ENCODE measurements at regions not wholly inside any gene's neighbourhood (a gene's known extent, or its start where the extent isn't known, plus 50 kb on each side); places are given as distances from the start of the nearest gene placed in this dataset.

- no peak for TF ChIP-seq CTCF (IDR thresholded peaks at IDR 0.05)
- TF ChIP-seq POLR2A (IDR thresholded peaks at IDR 0.05), result no peak
- Histone ChIP-seq H3K36me3 (no peaks in the 10 kb centered on the region), H3K4me1 (peaks cover 0 to 14% (median 0%) of the 10 kb centered on the region in 3 donors), H3K27me3 (no peaks in the 10 kb centered on the region), H3K9me3 (no peaks in the 10 kb centered on the region), H3K4me3 (no peak overlapping the region), H3K27ac (no peak overlapping the region)
- DNase-seq, result no peak
- 72 to 90% methylated on average over 2 of the region's 2 CpGs for WGBS, 2 donors
- intact Hi-C loops (cut with DNase I), result no loop called here
Measured at GRCh38 chr4:123940604-123941003, 544.0 kb downstream of the SPRY1 start.

- Histone ChIP-seq H3K4me1 (peaks cover 0 to 14% (median 0%) of the 10 kb centered on the region in 3 donors), H3K27ac (no peak overlapping the region), H3K36me3 (no peaks in the 10 kb centered on the region), H3K27me3 (no peaks in the 10 kb centered on the region), H3K9me3 (no peaks in the 10 kb centered on the region), H3K4me3 (no peak overlapping the region)
- no peak for DNase-seq
- intact Hi-C loops (cut with DNase I), result no loop called here
- TF ChIP-seq POLR2A (IDR thresholded peaks at IDR 0.05), result no peak
- TF ChIP-seq CTCF (IDR thresholded peaks at IDR 0.05), result no peak
- 56 to 67% methylated on average over 1 of the region's 1 CpG for WGBS, 2 donors
Measured at GRCh38 chr4:123941306-123941705, 544.7 kb downstream of the SPRY1 start.

DNA sequence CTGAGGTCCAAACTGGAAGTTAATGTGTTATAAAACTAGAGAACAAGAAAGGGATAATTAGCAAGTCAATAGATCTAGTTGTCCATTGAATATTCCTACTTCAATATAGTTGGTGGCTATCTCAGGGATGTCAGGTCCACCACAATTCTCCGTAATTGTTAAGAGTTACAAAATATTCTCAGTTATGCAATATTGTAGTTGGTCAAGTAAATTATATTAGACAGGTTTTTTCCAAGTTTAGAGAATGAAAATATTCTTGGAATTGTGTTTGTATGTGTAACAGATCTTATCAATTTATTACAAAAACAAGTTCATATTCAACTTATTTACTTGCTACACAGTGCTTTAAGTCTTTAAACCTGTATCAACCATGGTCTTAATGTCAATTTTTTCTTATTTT lies 547.4 kb downstream of the SPRY1 start:
- no peak for DNase-seq
- no peaks in the 10 kb centered on the region for H3K4me1 ChIP-seq
- no peak for TF ChIP-seq CTCF (IDR thresholded peaks at IDR 0.05)
- TF ChIP-seq POLR2A (IDR thresholded peaks at IDR 0.05), result no peak
- intact Hi-C loops (cut with DNase I), result no loop called here
- 86 to 91% methylated on average over 1 of the region's 1 CpG for WGBS, 2 donors
- no peak overlapping the region for H3K27ac ChIP-seq
- H3K9me3 ChIP-seq, result no peaks in the 10 kb centered on the region
- no peaks in the 10 kb centered on the region for H3K36me3 ChIP-seq
- H3K4me3 ChIP-seq, result no peak overlapping the region
- no peaks in the 10 kb centered on the region for H3K27me3 ChIP-seq

DNA sequence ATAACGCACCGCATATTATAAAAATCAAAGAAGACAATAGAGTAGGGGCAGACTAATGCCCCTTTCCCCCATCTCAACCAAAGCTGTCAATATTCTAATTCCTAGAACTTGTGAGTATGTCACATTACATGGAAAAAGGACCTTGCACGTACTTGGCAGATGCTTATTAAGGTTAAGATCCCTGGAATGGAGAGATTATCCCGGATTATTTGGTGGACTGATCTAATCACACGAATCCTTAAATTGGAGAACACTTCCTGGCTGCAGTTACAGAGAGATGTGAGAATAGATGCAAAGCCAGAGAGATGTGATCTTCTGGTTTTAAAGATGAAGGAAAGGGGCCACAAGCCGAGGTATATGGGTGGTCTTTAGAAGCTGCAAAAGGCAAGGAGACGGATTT lies 548.7 kb downstream of the SPRY1 start:
- 83 to 86% methylated on average over 7 of the region's 7 CpGs for whole genome bisulfite sequencing, 2 donors
- intact Hi-C loops (cut with DNase I), result no loop called here
- Histone ChIP-seq H3K9me3 (no peaks in the 10 kb centered on the region), H3K36me3 (no peaks in the 10 kb centered on the region), H3K27ac (no peak overlapping the region), H3K4me3 (no peak overlapping the region), H3K27me3 (no peaks in the 10 kb centered on the region), H3K4me1 (no peaks in the 10 kb centered on the region)
- TF ChIP-seq CTCF (IDR thresholded peaks at IDR 0.05), result no peak
- no peak for TF ChIP-seq POLR2A (IDR thresholded peaks at IDR 0.05)
- DNase-seq, result no peak

- DNase-seq, result no peak
- no peak overlapping the region for H3K4me3 ChIP-seq
- no peaks in the 10 kb centered on the region for H3K9me3 ChIP-seq
- no peaks in the 10 kb centered on the region for H3K36me3 ChIP-seq
- no peak overlapping the region for H3K27ac ChIP-seq
- intact Hi-C loops (cut with DNase I), result no loop called here
- H3K4me1 ChIP-seq, result no peaks in the 10 kb centered on the region
- TF ChIP-seq CTCF (IDR thresholded peaks at IDR 0.05), result no peak
- no peak for TF ChIP-seq POLR2A (IDR thresholded peaks at IDR 0.05)
- no peaks in the 10 kb centered on the region for H3K27me3 ChIP-seq
Measured at GRCh38 chr4:123950530-123950929, 553.9 kb downstream of the SPRY1 start.

All from esophagus squamous epithelium (tissue), 5 donors.